ENCODE measurements at regions not wholly inside any gene's neighbourhood (a gene's known extent, or its start where the extent isn't known, plus 50 kb on each side); places are given as distances from the start of the nearest gene placed in this dataset.

GRCh38 chr10:36872702-36873393, 252.6 kb upstream of the ANKRD30A start:
- WGBS, 4 donors, result 71 to 79% (median 76%) methylated on average over 6 of the region's 6 CpGs
- no peak for TF ChIP-seq CTCF (IDR thresholded peaks at IDR 0.05)
- TF ChIP-seq POLR2A (IDR thresholded peaks at IDR 0.05), result no peak
- H3K4me3 ChIP-seq, result no peak overlapping the region
- H3K4me1 ChIP-seq, result peaks cover 0 to 2% (median 0%) of the 10 kb centered on the region in 12 donors
- intact Hi-C loops (cut with DNase I), result loop anchor here in 2 of 10 donors (10.0 kb wide), 2 partner anchors 88 to 1238 kb away; no protein-coding TSS in a partner anchor
- no peaks in the 10 kb centered on the region for H3K36me3 ChIP-seq
- H3K27me3 ChIP-seq, result no peaks in the 10 kb centered on the region
- ATAC-seq (no peak), DNase-seq (no peak)
- H3K9me3 ChIP-seq, result no peaks in the 10 kb centered on the region
- no peak overlapping the region for H3K27ac ChIP-seq

- TF ChIP-seq POLR2A (IDR thresholded peaks at IDR 0.05) (no peak), CTCF (IDR thresholded peaks at IDR 0.05) (no peak)
- DNase-seq (no peak), ATAC-seq (no peak)
- H3K4me3 ChIP-seq, result no peak overlapping the region
- no peak overlapping the region for H3K27ac ChIP-seq
- 55 to 68% (median 57%) methylated on average over 4 of the region's 4 CpGs for WGBS, 4 donors
- H3K36me3 ChIP-seq, result no peaks in the 10 kb centered on the region
- no peaks in the 10 kb centered on the region for H3K9me3 ChIP-seq
- H3K27me3 ChIP-seq, result no peaks in the 10 kb centered on the region
- intact Hi-C loops (cut with DNase I), result no loop called here
- no peaks in the 10 kb centered on the region for H3K4me1 ChIP-seq
These were observed 284.6 kb upstream of the ANKRD30A start for GRCh38 chr10:36840788-36841187.

DNA sequence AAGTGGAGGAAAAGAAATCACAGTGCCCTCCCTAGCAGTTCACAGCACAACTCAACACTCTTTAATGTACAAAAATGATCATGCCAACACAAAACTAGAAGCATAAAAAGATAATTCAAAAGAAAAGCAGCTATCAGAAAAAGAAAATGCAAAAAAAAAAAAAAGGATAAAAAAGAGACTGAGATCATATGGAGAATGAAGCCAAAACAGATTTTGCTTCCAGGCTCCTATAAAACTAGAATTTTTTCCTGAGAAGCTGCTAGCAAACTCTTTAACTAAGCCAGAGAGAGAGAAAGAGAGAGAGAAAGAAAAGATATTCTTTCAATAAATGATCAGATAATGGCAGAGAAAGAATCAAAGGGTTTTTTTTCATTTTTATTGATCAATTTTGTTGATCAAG, 288.0 kb upstream of the ANKRD30A start:
- ATAC-seq (no peak), DNase-seq (no peak)
- intact Hi-C loops (cut with DNase I), result no loop called here
- Histone ChIP-seq H3K4me1 (no peaks in the 10 kb centered on the region), H3K36me3 (no peaks in the 10 kb centered on the region), H3K4me3 (no peak overlapping the region), H3K9me3 (no peaks in the 10 kb centered on the region), H3K27ac (no peak overlapping the region), H3K27me3 (no peaks in the 10 kb centered on the region)
- no peak for TF ChIP-seq CTCF (IDR thresholded peaks at IDR 0.05)
- TF ChIP-seq POLR2A (IDR thresholded peaks at IDR 0.05), result no peak

GRCh38 chr10:36819781-36820180, 305.6 kb upstream of the ANKRD30A start:
- Histone ChIP-seq H3K27me3 (no peaks in the 10 kb centered on the region), H3K9me3 (no peaks in the 10 kb centered on the region), H3K27ac (no peak overlapping the region), H3K4me3 (no peak overlapping the region), H3K36me3 (no peaks in the 10 kb centered on the region), H3K4me1 (no peaks in the 10 kb centered on the region)
- TF ChIP-seq POLR2A (IDR thresholded peaks at IDR 0.05), result no peak
- TF ChIP-seq CTCF (IDR thresholded peaks at IDR 0.05), result no peak
- 92 to 96% (median 95%) methylated on average over 9 to 20 of the region's 20 CpGs for WGBS, 4 donors
- DNase-seq (no peak), ATAC-seq (no peak)
- intact Hi-C loops (cut with DNase I), result no loop called here
